GM18861 (cell line): ENCODE measurements at regions not wholly inside any gene's neighbourhood (a gene's known extent, or its start where the extent isn't known, plus 50 kb on each side); places are given as distances from the start of the nearest gene placed in this dataset.

ENCODE experiments used
- ATAC-seq: cut with Tn5 transposase; IDR thresholded peaks from one replicate; pipeline ENCODE4 v1.9.1; 2021; ENCODE audit not compliant: unreplicated experiment

DNA sequence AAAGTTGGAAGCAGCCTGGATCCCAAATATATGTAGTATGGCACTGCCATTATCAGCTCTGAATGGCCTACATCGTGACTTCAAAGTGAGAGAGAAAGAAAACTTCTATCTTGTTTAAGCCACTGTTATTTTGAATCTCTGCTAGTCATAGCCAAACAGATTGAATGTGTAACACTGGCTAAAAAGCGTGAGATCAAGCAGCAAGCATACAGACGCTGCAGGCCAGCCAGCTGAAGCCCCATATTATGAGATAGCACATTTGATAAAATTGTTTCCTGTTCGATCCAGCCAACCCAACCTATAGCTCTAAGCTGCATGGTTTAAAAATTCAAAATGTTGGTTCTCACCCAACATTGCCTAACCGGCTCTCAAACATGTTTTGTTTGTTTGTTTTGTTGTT lies 95.0 kb downstream of the DUSP6 start:
- no peak for ATAC-seq

DNA sequence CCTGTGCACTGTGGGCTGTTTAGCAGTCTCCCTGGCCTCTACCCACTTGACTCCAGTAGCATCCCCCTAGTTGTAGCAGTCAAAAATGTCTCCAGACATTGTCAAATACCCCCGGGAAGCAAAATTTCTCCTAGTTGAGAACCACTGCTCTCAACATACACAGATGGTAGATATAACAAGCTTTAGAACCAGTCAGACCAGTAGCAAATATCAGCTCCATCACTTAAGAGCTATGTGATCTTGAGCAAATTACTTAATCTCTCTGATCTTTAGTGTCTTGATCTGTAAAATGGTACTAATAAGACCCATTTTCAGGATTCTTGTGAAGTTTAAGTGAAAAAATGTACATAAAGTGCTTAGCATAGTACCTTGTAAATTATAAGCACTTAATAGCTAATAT lies 96.2 kb downstream of the DUSP6 start:
- no peak for ATAC-seq

DNA sequence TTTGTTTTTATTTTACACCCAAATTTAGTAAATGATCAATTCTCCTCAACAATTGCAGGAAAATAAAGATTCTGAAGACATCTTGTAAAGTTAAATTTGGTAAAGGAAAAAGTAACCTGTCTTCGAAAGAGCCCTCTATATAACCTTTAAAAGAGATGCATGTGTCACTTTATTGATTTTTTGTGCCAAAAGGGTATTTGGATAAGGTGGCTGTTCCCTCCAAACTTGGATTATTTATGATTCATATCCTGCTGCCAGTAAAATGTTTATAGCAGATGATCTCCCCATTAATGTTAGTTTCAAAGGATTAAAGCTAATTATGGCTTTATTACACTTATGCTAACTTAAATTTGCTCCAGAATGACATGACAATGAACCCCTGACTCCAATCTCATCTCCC lies 98.8 kb downstream of the DUSP6 start:
- no peak for ATAC-seq

DNA sequence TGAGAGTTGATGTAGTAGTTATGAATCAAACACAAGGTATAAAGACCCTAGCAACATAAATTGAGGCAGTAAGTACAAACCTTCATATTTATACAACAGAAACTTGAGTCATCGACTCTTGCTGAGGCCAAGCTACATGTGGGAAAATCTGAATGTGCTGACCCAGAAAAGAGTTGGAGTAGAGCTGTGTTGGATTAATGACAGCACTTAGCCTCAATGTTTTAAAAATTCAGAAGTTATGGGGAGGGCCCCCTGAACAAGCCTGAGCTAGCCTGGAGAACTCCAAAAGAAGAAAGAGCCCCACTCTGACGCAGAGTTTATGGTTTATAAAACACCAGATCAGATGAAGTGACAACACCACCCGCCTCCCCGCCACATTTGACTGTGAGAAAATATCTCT lies 100.0 kb downstream of the DUSP6 start:
- ATAC-seq = no peak

DNA sequence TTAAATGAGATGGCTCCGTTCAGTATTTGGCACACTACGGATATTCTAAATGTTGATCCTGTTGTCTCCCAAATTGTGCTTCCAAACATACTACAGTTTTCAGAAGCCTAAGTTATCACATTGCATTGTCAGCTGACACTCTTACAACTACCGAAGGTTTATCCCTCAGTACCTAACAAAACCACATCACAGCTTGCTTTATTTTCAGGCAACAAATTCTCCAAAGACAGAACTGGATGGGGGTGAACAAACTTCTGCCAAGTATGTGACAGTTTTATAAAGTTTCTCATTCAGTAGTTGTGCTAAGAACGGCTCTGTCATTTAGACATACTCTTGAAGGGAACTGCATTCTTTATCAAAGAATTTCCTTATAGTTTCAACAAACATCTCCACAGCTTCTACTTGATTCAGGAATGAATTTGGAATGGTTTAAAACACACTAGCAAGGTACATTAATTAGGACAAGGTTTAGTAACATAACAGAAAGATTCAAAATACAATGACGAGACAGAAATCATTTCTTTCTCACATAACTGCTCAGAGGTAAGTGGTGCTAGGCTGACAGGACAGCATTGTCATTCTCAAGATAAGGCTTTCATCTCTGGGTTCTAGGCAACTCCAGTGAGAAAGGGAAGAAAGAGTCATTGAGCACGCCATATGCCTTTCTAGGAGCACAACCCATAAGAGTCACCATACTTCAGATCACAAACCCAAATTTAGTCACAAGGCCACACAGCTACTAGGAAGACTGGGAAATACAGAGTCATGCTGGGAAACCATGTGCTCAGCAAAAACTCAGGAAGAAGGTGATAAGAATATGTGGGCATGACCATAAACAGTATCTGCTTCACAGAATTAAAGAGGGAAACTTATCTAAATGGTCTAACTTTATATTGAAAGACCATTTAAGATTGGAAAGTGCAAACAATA lies 100.7 kb downstream of the DUSP6 start:
- ATAC-seq = no peak

DNA sequence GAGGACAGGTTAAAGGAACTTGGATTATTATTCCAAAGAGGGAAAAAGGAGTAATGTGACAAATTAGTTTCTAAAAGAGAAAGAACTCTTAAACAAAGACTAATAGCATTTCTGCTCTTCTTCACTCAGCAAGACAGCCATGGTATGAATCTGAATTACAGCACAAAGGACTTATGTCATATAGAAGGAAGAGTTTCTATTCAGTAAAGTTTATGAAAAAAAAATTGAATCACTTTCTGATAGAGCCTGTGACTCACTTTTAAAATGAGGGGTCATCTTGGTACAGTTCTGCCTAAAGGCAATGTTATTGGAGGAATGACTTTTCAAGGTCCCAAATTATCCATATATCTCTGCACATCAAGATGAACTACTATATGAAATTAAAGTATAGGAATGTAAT lies 101.7 kb downstream of the DUSP6 start:
- ATAC-seq = no peak

DNA sequence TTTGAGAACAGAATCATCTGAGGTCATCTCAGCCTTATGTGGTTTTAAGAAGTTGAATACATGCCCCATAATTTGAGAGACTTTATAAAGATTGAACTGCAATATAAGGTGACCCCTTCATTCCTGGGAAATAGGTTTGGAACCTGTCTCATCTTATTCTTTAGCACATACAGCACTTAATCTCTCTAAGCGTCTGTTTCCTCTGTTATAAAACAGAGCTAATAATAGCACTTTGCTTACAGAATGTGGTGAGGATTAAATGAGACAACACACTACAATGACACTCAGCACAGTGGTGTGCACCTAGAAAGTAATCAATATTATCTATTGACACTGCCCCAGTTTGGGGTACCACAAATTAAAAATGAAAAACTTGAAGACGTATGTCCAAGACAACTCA lies 102.1 kb downstream of the DUSP6 start:
- ATAC-seq = no peak

DNA sequence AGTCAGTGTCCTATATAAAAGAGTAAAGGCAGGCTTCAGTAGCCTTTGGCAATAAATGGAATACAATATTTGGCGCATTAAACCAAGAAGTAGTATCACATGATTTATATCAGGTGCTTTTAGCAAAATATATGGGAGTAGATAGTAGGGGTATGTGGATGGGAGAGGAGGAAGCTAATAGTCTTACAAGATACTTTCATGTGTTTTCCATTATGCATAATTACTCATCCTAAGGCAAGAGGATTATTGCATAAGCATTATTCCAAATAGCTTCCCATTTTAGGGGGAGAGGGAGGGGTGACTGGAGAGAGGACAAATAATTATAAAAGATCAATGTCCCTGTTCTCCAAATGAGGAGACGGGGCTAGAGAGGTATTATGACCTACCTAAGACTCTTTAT lies 104.3 kb downstream of the DUSP6 start:
- no peak for ATAC-seq

DNA sequence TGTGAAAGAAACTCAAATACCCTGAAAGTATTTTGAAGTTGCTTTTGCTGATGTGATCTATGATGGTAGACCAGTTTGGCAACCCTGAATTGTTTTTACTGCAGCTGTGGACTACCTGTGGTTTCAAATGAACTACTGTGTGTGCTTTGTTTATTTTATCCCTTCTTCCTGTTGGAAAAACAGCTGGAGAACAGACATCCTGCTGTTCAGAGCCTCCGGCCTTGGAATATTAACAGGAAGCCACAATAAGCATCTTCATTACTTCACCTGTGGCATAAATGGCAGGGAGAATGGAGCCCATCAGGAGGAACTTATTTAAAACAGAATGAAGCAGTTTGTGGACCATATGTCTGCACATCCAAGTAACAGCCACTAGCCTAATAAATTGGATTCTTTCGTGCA lies 104.8 kb downstream of the DUSP6 start:
- no peak for ATAC-seq

DNA sequence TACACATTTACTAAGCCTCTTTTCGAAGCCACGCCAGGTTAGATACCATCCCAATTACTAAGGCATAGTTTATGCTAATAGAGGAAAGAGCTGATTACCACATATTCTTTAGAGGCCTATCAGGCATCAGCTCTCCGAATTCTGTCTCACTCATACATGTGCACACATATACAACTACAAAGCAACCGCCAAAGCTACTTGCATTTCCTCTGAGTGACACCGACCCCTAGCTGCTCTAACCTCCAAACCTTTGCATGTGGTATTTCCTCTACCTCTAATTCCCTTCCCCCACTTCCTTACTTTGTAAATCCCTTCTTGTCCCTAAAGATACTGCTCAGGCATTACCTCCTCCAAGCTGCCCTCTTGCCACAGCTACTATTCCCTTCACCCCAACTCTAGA lies 107.2 kb downstream of the DUSP6 start:
- ATAC-seq = no peak

DNA sequence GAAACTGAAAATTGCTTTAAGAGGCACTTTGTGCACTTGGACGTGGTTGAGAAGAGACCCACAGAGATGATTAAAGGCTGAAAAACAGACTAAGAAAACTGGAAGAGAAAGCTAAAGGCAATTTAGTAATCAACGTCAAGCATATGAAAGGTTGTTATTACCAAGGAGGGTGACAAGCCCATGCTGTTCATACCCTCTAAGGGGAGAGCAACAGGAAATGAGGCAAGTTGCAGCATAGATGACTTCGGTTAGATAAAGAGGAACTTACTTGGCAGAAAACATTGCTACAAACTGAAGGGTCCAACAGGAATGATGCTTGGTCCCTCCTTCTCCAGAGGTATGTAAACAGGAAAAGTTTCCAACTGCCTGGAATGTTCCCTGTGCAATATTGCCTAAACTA lies 107.8 kb downstream of the DUSP6 start:
- ATAC-seq = no peak

DNA sequence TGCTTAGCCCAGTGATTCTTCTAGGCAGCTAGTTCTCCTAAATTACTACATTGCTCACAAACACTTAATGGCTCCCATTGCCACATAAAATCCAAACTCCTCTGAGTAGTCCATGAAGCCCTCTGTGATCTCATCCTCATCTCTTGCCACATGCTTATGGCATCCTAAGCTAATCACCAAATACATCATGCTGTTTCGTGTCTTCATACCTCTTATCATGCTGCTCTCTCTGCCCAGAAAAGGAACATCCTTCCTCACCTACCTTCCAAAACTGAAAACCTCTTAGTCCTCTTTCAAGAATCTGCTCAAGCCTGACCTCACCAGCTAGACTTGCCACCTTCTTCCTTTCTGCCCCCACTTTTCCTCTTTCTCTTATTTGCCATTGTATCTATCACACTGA lies 108.5 kb downstream of the DUSP6 start:
- ATAC-seq = no peak

DNA sequence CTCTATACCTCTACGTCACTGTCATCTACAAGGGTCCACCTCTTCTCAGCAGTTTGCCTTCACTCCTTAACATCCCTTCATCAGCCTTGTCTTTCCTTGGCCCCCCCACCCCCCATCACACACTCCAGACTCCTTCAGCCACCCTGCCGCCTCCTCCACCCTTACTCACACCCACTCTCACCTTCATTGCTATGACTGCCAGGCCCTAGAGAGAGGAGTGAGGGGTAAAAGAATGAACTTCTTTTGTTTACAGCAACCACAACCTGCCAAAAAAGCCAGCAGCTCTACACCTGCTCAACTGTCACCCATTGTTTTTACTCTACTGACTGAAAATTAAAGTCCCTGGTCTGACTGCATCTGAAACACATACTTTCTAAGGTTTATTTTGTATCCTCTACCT lies 112.8 kb downstream of the DUSP6 start:
- ATAC-seq = no peak

DNA sequence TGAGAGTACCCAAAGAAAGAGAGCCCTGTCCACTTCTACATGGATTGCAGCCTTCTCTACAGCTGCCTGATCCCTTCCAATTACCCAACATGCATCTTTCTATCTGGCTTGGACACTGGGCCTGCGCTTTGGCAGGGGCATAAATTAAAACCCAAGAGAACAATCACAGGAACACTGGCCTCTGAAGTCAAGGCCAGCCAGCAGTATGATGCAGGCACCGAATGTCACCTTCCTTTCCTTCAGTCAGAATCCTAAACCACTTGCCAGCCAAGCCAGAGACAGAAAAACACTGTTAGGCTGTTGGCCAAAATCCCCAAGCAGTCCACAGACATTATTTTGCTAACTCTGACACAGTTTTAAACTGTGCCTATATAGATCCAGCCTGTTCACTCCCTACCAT lies 113.7 kb downstream of the DUSP6 start:
- no peak for ATAC-seq

DNA sequence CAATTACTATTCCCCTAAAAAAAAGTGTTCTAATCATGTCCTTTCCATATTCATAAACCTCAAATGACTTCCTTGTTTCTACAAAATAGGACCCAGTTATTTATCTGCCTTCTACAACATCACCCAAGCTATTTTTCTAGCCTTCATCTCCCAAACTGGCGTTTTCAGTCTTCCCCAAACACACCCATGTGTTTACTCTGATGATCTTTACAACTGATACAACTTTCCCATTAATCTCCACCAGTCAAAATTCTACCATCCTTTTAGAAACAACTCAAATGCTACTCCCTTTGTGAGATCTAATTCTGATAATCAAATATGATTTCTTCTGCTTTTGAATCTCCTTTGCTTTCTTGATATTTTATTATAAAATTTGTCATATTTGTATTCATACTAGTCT lies 114.5 kb downstream of the DUSP6 start:
- ATAC-seq = no peak

DNA sequence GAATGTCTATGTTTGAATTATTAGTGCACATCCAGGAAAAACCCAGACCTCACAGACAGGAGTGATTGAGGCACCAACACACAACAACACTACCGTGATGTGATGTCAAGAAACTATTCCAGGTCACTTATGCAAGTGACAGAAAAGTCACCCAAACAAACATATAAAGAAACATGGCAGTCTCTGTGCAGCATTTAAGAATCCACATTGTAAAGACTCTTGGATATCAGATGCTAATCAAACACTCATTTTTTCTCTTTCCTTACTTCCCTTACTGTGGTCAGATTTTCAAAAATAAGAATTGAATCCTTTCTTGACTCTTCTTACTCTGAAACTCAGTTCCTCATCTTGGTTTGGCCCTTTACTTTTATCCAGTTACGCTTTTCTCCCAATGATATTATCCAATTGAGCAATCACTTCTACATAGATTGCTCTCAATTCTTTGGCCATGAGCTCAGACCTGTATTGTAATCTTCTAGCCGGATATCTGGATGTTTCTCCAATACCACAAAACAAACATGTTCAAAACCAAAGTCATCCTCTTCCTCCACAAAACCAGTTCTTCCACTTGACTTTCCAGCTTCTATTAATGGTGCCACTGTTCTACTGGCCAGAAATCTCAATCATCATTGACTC lies 115.4 kb downstream of the DUSP6 start:
- no peak for ATAC-seq

DNA sequence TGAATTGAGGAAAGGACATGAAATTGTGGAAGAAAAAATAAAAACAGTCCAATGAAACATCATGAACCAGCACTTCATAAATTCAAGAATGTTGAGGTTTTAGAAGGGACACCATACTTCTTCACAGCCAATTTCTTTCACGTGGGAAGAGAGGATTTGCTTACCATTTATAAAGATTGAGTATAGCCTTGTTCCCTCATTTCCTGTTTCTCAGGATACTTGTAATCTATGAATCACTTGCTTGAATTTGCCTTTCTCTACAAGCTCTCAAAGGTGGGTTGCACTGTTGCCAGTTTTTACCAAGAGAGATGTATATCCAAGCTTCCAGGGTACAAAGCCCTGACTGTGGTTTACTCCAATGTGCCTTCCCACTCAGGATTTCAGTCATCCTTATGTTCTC lies 116.1 kb downstream of the DUSP6 start:
- ATAC-seq = no peak

DNA sequence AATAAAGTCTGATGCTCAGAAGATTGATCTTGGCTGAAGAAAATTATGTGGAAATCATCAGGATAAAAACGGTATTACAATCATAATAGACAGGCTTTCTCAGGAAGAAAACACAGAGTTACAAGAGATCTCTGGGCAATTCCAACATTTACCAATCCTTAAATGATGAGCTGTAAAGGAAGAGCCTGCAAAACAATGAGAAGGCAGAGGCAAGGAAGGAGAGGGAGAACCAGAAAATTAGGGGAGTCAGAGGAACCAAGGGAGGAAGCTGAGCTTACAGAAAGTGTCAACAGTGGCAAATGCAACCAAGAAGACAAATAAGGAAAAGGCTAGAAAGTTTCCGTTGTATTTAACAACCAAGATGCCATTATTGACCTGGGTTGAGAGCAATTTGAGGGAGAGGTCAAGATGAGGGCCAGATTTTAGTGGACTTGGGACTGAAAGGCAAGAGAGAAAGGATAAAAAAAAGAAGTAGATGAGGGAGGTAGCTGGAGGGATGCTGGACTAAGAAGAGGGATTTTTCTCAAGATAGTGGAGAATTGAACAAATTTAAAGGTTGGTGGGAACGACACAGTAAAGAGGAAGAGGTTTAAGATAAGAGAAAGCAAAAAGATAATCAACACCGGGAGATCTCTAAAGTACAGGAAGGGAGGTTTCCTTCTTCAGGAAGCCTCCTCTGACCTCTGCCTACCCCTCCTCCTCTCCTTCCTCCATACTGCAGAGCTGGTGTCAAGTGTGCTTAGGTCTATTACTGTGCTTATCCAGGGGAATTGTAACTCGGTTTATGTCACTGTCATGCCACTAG lies 116.9 kb downstream of the DUSP6 start:
- ATAC-seq = no peak

DNA sequence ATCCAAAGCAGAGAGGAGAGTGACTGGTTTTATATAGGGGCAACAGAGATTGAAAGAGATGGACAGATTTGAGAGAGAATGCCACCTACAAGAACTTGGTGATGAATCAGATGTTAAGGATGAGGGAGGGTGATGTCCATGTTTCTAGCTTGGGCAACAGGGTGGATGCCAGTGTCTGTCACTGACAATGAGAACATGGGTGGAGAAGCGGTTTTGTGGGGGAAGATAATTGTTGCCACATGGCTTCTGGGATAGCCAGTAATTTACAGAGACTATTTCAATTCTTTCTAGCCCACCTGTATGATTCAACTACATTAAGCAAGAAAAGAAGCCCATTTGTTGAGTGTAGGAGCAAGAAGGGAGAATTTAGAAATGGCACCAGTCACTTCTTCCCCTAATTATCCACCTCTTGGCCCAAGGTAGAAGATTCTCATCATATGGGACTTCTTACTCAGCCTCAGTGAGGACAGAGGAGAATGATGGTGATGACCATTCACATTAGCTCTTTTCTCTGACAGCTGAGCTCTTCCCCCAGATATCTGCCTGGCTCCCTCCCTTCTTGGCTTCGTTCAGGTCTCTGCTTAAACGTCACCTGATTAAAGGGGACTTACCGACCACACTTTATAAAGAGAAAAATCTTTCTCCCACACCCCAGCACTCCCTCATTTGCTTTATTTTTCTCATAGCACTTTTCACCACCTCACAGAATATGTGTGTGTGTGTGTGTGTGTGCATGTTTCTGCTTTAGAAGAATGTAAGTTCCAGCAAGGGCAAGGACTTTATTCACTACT lies 117.8 kb downstream of the DUSP6 start:
- no peak for ATAC-seq

DNA sequence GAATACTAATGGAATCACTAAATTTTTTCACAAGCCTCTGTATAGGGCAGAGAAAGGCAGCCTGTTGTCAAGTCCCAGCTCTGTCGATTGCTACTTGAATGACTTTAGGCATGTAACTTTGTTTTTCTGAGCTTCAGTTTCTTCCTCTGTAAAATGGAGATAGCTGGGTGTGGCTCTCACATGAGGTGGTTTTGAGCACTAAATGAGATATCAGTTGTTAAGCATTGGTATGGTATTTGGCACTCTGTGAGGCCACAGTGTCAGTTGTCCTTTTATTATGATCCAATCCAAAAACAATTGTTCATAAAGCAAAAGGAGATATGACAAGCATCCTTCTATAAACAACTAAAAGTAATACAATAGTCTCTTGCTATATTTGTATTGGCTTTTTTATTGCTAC lies 120.6 kb downstream of the DUSP6 start:
- ATAC-seq = no peak
